T-helper 9 cell (primary cell): ENCODE measurements at regions not wholly inside any gene's neighbourhood (a gene's known extent, or its start where the extent isn't known, plus 50 kb on each side); places are given as distances from the start of the nearest gene placed in this dataset.
A peak's percentile ranks its signal among the peaks of the same experiment; 100 is the strongest.

Source experiments
- DNase-seq: peaks from one replicate; pipeline ENCODE4 v3.0.0-alpha.2; 2020

GRCh38 chr21:27725916-27726315 is 759.0 kb upstream of the ADAMTS5 start:
- DNase-seq: no peak

- DNase-seq: no peak
Measured at GRCh38 chr21:27722095-27722494, 755.2 kb upstream of the ADAMTS5 start.

- no peak for DNase-seq
Measured at GRCh38 chr21:27721675-27722074, 754.8 kb upstream of the ADAMTS5 start.

- no peak for DNase-seq
Measured at GRCh38 chr21:27719226-27719625, 752.3 kb upstream of the ADAMTS5 start.

GRCh38 chr21:27715131-27715530 is 748.2 kb upstream of the ADAMTS5 start:
- no peak for DNase-seq

- DNase-seq: no peak
Measured at GRCh38 chr21:27713154-27714109, 746.5 kb upstream of the ADAMTS5 start.

GRCh38 chr21:27704567-27705166 is 737.8 kb upstream of the ADAMTS5 start:
- DNase-seq: no peak

GRCh38 chr21:27703791-27704190 is 736.9 kb upstream of the ADAMTS5 start:
- DNase-seq: no peak

- peak; percentile 23 for DNase-seq
Measured at GRCh38 chr21:27700974-27701614, 734.2 kb upstream of the ADAMTS5 start.

GRCh38 chr21:27695246-27695645 is 728.4 kb upstream of the ADAMTS5 start:
- no peak for DNase-seq

GRCh38 chr21:27694667-27695066 is 727.8 kb upstream of the ADAMTS5 start:
- no peak for DNase-seq

GRCh38 chr21:27693376-27693775 is 726.5 kb upstream of the ADAMTS5 start:
- no peak for DNase-seq

GRCh38 chr21:27691516-27691915 is 724.6 kb upstream of the ADAMTS5 start:
- DNase-seq: no peak

- DNase-seq: no peak
Measured at GRCh38 chr21:27691006-27691405, 724.1 kb upstream of the ADAMTS5 start.

GRCh38 chr21:27690426-27690825 is 723.5 kb upstream of the ADAMTS5 start:
- DNase-seq: no peak

- no peak for DNase-seq
Measured at GRCh38 chr21:27688773-27689172, 721.9 kb upstream of the ADAMTS5 start.

- DNase-seq: no peak
Measured at GRCh38 chr21:27683292-27683691, 716.4 kb upstream of the ADAMTS5 start.

GRCh38 chr21:27681841-27682240 is 715.0 kb upstream of the ADAMTS5 start:
- DNase-seq: no peak

GRCh38 chr21:27681038-27681437 is 714.1 kb upstream of the ADAMTS5 start:
- no peak for DNase-seq

GRCh38 chr21:27680181-27680580 is 713.3 kb upstream of the ADAMTS5 start:
- DNase-seq: no peak

- DNase-seq: no peak
Measured at GRCh38 chr21:27678511-27678910, 711.6 kb upstream of the ADAMTS5 start.

- DNase-seq: no peak
Measured at GRCh38 chr21:27677546-27677945, 710.7 kb upstream of the ADAMTS5 start.

- DNase-seq: no peak
Measured at GRCh38 chr21:27675306-27675705, 708.4 kb upstream of the ADAMTS5 start.
